Hippocampal formation (tissue), 2 donors: ENCODE measurements at regions not wholly inside any gene's neighbourhood (a gene's known extent, or its start where the extent isn't known, plus 50 kb on each side); places are given as distances from the start of the nearest gene placed in this dataset.

Experiments
- DNase-seq, 2 donors: peaks; one replicate each; lab custom pipeline; 2025; lab: John Stamatoyannopoulos, UW

- no peak for DNase-seq
Observed at GRCh38 chr11:70535191-70535971, 137.1 kb downstream of the CTTN start.

- no peak for DNase-seq
Observed at GRCh38 chr11:70536051-70536877, 137.9 kb downstream of the CTTN start.

GRCh38 chr11:70537576-70538571 lies 139.5 kb downstream of the CTTN start:
- no peak for DNase-seq

- no peak for DNase-seq
Observed at GRCh38 chr11:70538641-70539359, 140.5 kb downstream of the CTTN start.

- DNase-seq: no peak
Observed at GRCh38 chr11:70539360-70540095, 141.2 kb downstream of the CTTN start.

GRCh38 chr11:70540196-70540595 lies 141.9 kb downstream of the CTTN start:
- DNase-seq: no peak

- DNase-seq: no peak
Observed at GRCh38 chr11:70541176-70541575, 142.8 kb downstream of the CTTN start.

- no peak for DNase-seq
Observed at GRCh38 chr11:70541699-70542098, 143.4 kb downstream of the CTTN start.

- DNase-seq: no peak
Observed at GRCh38 chr11:70542406-70542805, 144.1 kb downstream of the CTTN start.

GRCh38 chr11:70542811-70543210 lies 144.5 kb downstream of the CTTN start:
- no peak for DNase-seq

GRCh38 chr11:70543611-70544010 lies 145.3 kb downstream of the CTTN start:
- no peak for DNase-seq

- no peak for DNase-seq
Observed at GRCh38 chr11:70544067-70544773, 145.9 kb downstream of the CTTN start.

GRCh38 chr11:70544774-70545609 lies 146.7 kb downstream of the CTTN start:
- DNase-seq: no peak

GRCh38 chr11:70545610-70545912 lies 147.2 kb downstream of the CTTN start:
- DNase-seq: no peak

- DNase-seq: no peak
Observed at GRCh38 chr11:70546191-70546940, 148.0 kb downstream of the CTTN start.

- no peak for DNase-seq
Observed at GRCh38 chr11:70547386-70547785, 149.1 kb downstream of the CTTN start.

GRCh38 chr11:70547821-70548670 lies 149.7 kb downstream of the CTTN start:
- DNase-seq: no peak

- no peak for DNase-seq
Observed at GRCh38 chr11:70548976-70549375, 150.6 kb downstream of the CTTN start.
